IMR-90 (cell line): ENCODE measurements at regions not wholly inside any gene's neighbourhood (a gene's known extent, or its start where the extent isn't known, plus 50 kb on each side); places are given as distances from the start of the nearest gene placed in this dataset.

Experiments
- ATAC-seq: fragments of 200-7000 bp; cut with Tn5 transposase; 2 replicates; pipeline ENCODE4 v1.9.1; 2020; ENCODE audit warnings: low read depth, mild to moderate bottlenecking, moderate library complexity
- BruUV-seq: library from RNA; stranded (reverse); fragments of 400-500 nt; replicated peaks from 2 replicates; lab custom pipeline; 2021; lab: Mats Ljungman, UMichigan
- CTCF ChIA-PET: fragments of 300-600 bp; formaldehyde crosslinking; extraction: SDS; loops from one replicate; lab custom pipeline; 2021; ENCODE audit warnings: antibody characterized with exemption; lab: Yijun Ruan, JAX
- POLR2A ChIA-PET: fragments of 300-600 bp; sonication (Branson Sonifier 250); formaldehyde crosslinking; loops from one replicate; lab custom pipeline; 2022; ENCODE audit warnings: antibody characterized with exemption; ENCODE audit not compliant: unreplicated experiment; lab: Charles Lee
- DNase-seq: peaks from one replicate; pipeline ENCODE4 v3.0.0; 2013
- H2AFZ ChIP-seq: replicated peaks from 2 replicates; pipeline ENCODE3; 2013; ENCODE audit warnings: low read length, mild to moderate bottlenecking; ENCODE audit not compliant: poor library complexity
- H2AK5ac ChIP-seq: 2 replicates; pipeline ENCODE4 v1.6.1; 2013; ENCODE audit warnings: low read depth, low read length, inconsistent platforms
- H2AK9ac ChIP-seq: replicated peaks from 2 replicates; pipeline ENCODE3; 2013; ENCODE audit warnings: mild to moderate bottlenecking, low read depth, low read length, moderate library complexity; ENCODE audit not compliant: poor library complexity
- H2BK120ac ChIP-seq: 2 replicates; pipeline ENCODE4 v1.6.1; 2013; ENCODE audit warnings: low read depth, low read length, inconsistent platforms
- H2BK15ac ChIP-seq: 3 replicates; pipeline ENCODE4 v1.6.1; 2013; ENCODE audit warnings: low read depth, low read length, inconsistent platforms
- H2BK20ac ChIP-seq: 2 replicates; pipeline ENCODE4 v1.6.1; 2013; ENCODE audit warnings: low read depth, mild to moderate bottlenecking, inconsistent platforms, low read length, moderate library complexity
- H2BK5ac ChIP-seq: 2 replicates; pipeline ENCODE4 v1.6.1; 2013; ENCODE audit warnings: mild to moderate bottlenecking, low read depth, low read length, inconsistent platforms; ENCODE audit not compliant: poor library complexity, severe bottlenecking
- H3K14ac ChIP-seq: replicated peaks from 2 replicates; pipeline ENCODE4 v1.6.1; 2013; ENCODE audit warnings: low read depth, low read length, inconsistent platforms
- H3K18ac ChIP-seq: 2 replicates; pipeline ENCODE4 v1.6.1; 2013; ENCODE audit warnings: low read depth, low read length, control low read depth
- H3K23ac ChIP-seq: 2 replicates; pipeline ENCODE4 v1.6.1; 2013; ENCODE audit warnings: low read depth, low read length, inconsistent platforms
- H3K27ac ChIP-seq: 2 replicates; pipeline ENCODE4 v1.5.1; 2013; ENCODE audit warnings: mild to moderate bottlenecking, control low read depth, low read length; ENCODE audit not compliant: insufficient read depth
- H3K27me3 ChIP-seq: 2 replicates; pipeline ENCODE4 v1.6.1; 2013; ENCODE audit warnings: low read length; ENCODE audit not compliant: control insufficient read depth, insufficient read depth
- H3K36me3 ChIP-seq: 2 replicates; pipeline ENCODE4 v1.6.1; 2013; ENCODE audit warnings: low read length, mixed read lengths; ENCODE audit not compliant: control insufficient read depth, insufficient read depth
- H3K4ac ChIP-seq: 2 replicates; pipeline ENCODE4 v1.6.1; 2013; ENCODE audit warnings: low read depth, low read length, inconsistent platforms
- H3K4me1 ChIP-seq: 2 replicates; pipeline ENCODE4 v1.6.1; 2013; ENCODE audit warnings: low read length, mixed read lengths; ENCODE audit not compliant: control insufficient read depth, insufficient read depth
- H3K4me2 ChIP-seq: 2 replicates; pipeline ENCODE4 v1.6.1; 2013; ENCODE audit warnings: low read depth, mild to moderate bottlenecking, control low read depth, low read length, moderate library complexity
- H3K4me3 ChIP-seq: 2 replicates; pipeline ENCODE4 v1.5.1; 2013; ENCODE audit warnings: low read depth, mild to moderate bottlenecking, control low read depth, low read length, moderate library complexity; ENCODE audit not compliant: insufficient read depth
- H3K56ac ChIP-seq: 2 replicates; pipeline ENCODE4 v1.6.1; 2013; ENCODE audit warnings: low read length, inconsistent platforms; ENCODE audit not compliant: insufficient read depth; ENCODE audit errors: extremely low read depth
- H3K79me1 ChIP-seq, 2 experiments: 2 replicates each; pipeline ENCODE4 v1.6.1; 2013; ENCODE audit warnings: low read length in 2 of 2, inconsistent platforms in 1 of 2, low read depth in 1 of 2
- H3K9ac ChIP-seq: 2 replicates; pipeline ENCODE4 v1.6.1; 2013; ENCODE audit warnings: low read depth, low read length, control low read depth
- H3K9me1 ChIP-seq: 2 replicates; pipeline ENCODE4 v1.6.1; 2013; ENCODE audit warnings: low read length, inconsistent platforms; ENCODE audit not compliant: insufficient read depth
- H3K9me3 ChIP-seq: 2 replicates; pipeline ENCODE4 v1.6.1; 2013; ENCODE audit warnings: low read length; ENCODE audit not compliant: control insufficient read depth, insufficient read depth
- H4K20me1 ChIP-seq: 2 replicates; pipeline ENCODE4 v1.6.1; 2013; ENCODE audit warnings: low read length, inconsistent platforms; ENCODE audit not compliant: insufficient read depth
- H4K5ac ChIP-seq: 2 replicates; pipeline ENCODE4 v1.6.1; 2013; ENCODE audit warnings: mild to moderate bottlenecking, low read depth, low read length, control low read depth
- H4K8ac ChIP-seq, 2 experiments: 2 replicates each; pipeline ENCODE4 v1.6.1; 2013; ENCODE audit warnings: low read depth in 2 of 2, low read length in 2 of 2, control low read depth in 1 of 2, inconsistent platforms in 1 of 2
- H4K91ac ChIP-seq: 2 replicates; pipeline ENCODE4 v1.6.1; 2013; ENCODE audit warnings: low read depth, low read length, inconsistent platforms; ENCODE audit not compliant: insufficient read depth
- BHLHE40 ChIP-seq: fragments of 150-350 bp; IDR thresholded peaks from 2 replicates; pipeline ENCODE4 v1.6.1; 2016; ENCODE audit warnings: mild to moderate bottlenecking, low read depth, low read length
- CEBPB ChIP-seq: IDR thresholded peaks from 2 replicates; pipeline ENCODE4 v1.6.1; 2012; ENCODE audit warnings: low read depth, low read length, improper control_type of control experiment
- CHD1 ChIP-seq: IDR thresholded peaks from 2 replicates; pipeline ENCODE4 v1.6.1; 2012; ENCODE audit warnings: low read depth, low read length, improper control_type of control experiment
- CTCF ChIP-seq: conservative IDR thresholded peaks from 2 replicates; pipeline ENCODE4 v1.5.1; 2012; ENCODE audit warnings: mild to moderate bottlenecking, low read depth, low read length, improper control_type of control experiment
- ELK1 ChIP-seq: fragments of 150-350 bp; IDR thresholded peaks from 2 replicates; pipeline ENCODE4 v1.6.1; 2016; ENCODE audit warnings: low read depth, mild to moderate bottlenecking, low read length, moderate library complexity, borderline replicate concordance
- FOS ChIP-seq: fragments of 150-350 bp; IDR thresholded peaks from 2 replicates; pipeline ENCODE4 v1.6.1; 2016; ENCODE audit warnings: low read depth, low read length
- MAFK ChIP-seq: IDR thresholded peaks from 2 replicates; pipeline ENCODE4 v1.6.1; 2012; ENCODE audit warnings: low read depth, low read length, improper control_type of control experiment
- MAZ ChIP-seq: IDR thresholded peaks from 2 replicates; pipeline ENCODE4 v1.6.1; 2012; ENCODE audit warnings: low read depth, mild to moderate bottlenecking, low read length, improper control_type of control experiment, moderate library complexity, borderline replicate concordance
- MXI1 ChIP-seq: IDR thresholded peaks from 2 replicates; pipeline ENCODE4 v1.6.1; 2012; ENCODE audit warnings: low read depth, mild to moderate bottlenecking, low read length, moderate library complexity, borderline replicate concordance
- NFE2L2 ChIP-seq: fragments of 150-350 bp; IDR thresholded peaks from 2 replicates; pipeline ENCODE4 v1.6.1; 2016; ENCODE audit warnings: low read depth, mild to moderate bottlenecking, low read length
- POLR2A ChIP-seq: IDR thresholded peaks from 2 replicates; pipeline ENCODE4 v1.6.1; 2012; ENCODE audit warnings: mild to moderate bottlenecking, low read depth, low read length
- RAD21 ChIP-seq: IDR thresholded peaks from 2 replicates; pipeline ENCODE4 v1.6.1; 2012; ENCODE audit warnings: low read length, improper control_type of control experiment
- RCOR1 ChIP-seq: IDR thresholded peaks from 2 replicates; pipeline ENCODE4 v1.6.1; 2012; ENCODE audit warnings: mild to moderate bottlenecking, low read length, improper control_type of control experiment; ENCODE audit not compliant: insufficient replicate concordance
- RFX5 ChIP-seq: IDR thresholded peaks from 2 replicates; pipeline ENCODE4 v1.8.0; 2012; ENCODE audit warnings: low read depth, mild to moderate bottlenecking, low read length, moderate library complexity
- SMC3 ChIP-seq: fragments of 150-350 bp; IDR thresholded peaks from 2 replicates; pipeline ENCODE4 v1.6.1; 2016; ENCODE audit warnings: low read depth, mild to moderate bottlenecking, antibody characterized with exemption, low read length, moderate library complexity
- USF2 ChIP-seq: fragments of 150-350 bp; IDR thresholded peaks from 2 replicates; pipeline ENCODE4 v1.6.1; 2017; ENCODE audit warnings: mild to moderate bottlenecking, antibody characterized with exemption, low read length, low read depth
- WGBS, 2 experiments: methylation state at CpG; one replicate each; pipeline versions ENCODE4 v1.1.5 to v1.1.7; 2013; ENCODE audit warnings: missing lambda C conversion rate in 2 of 2; ENCODE audit not compliant: insufficient read length in 1 of 2; ENCODE audit errors: extremely low coverage in 2 of 2; 5-methylcytosine and 5-hydroxymethylcytosine counted together
- dilution Hi-C: fragments of 300-500 bp; cut with HindIII; formaldehyde crosslinking; loops from one replicate; pipeline ENCODE4 v1.14.3; 2018; ENCODE audit warnings: low sequenced_read_pairs; ENCODE audit not compliant: unreplicated experiment
- in situ Hi-C: fragments of 300-500 bp; cut with MboI; formaldehyde crosslinking; loops from 3 replicates; pipeline ENCODE4 v1.14.3; 2019; ENCODE audit warnings: low sequenced_read_pairs, inconsistent platforms, mixed read lengths
- intact Hi-C: fragments of 100-400 bp; cut with micrococcal nuclease; formaldehyde crosslinking; loops from 2 replicates; pipeline ENCODE4 v1.10.0; 2022

GRCh38 chr6:91877994-91878393, 1291.1 kb upstream of the MAP3K7 start:
- CTCF ChIA-PET = no interaction called here
- TF ChIP-seq RFX5 = no peak
- TF ChIP-seq RAD21 = no peak
- no peak for TF ChIP-seq FOS
- no peak for TF ChIP-seq CTCF
- TF ChIP-seq MAZ = no peak
- no peak for TF ChIP-seq ELK1
- TF ChIP-seq RCOR1 = no peak
- TF ChIP-seq CEBPB = no peak
- TF ChIP-seq SMC3 = no peak
- no peak for TF ChIP-seq POLR2A
- TF ChIP-seq MAFK = no peak
- no peak for TF ChIP-seq CHD1
- TF ChIP-seq USF2 = no peak
- TF ChIP-seq NFE2L2 = no peak
- no peak for TF ChIP-seq MXI1
- TF ChIP-seq BHLHE40 = no peak
- H3K9ac ChIP-seq = no peak overlapping the region
- no peak overlapping the region for H2BK15ac ChIP-seq
- intact Hi-C loops = no loop called here
- no peaks in the 10 kb centered on the region for H4K20me1 ChIP-seq
- H3K18ac ChIP-seq = no peak overlapping the region
- H3K56ac ChIP-seq = no peak overlapping the region
- no peak overlapping the region for H2AFZ ChIP-seq
- dilution Hi-C loops = no loop called here
- H3K9me3 ChIP-seq = no peaks in the 10 kb centered on the region
- H3K9me1 ChIP-seq = no peaks in the 10 kb centered on the region
- BruUV-seq = no TSS peak
- H3K4me2 ChIP-seq = no peak overlapping the region
- no peak for DNase-seq
- H3K36me3 ChIP-seq = no peaks in the 10 kb centered on the region
- H3K23ac ChIP-seq = no peak overlapping the region
- no peak overlapping the region for H3K14ac ChIP-seq
- H3K27me3 ChIP-seq = no peaks in the 10 kb centered on the region
- H3K4me3 ChIP-seq = no peak overlapping the region
- no peak overlapping the region for H4K5ac ChIP-seq
- no peak overlapping the region for H4K91ac ChIP-seq
- no peak overlapping the region for H2BK120ac ChIP-seq
- POLR2A ChIA-PET = no interaction called here
- no peak overlapping the region for H3K27ac ChIP-seq
- H2AK9ac ChIP-seq = no peak overlapping the region
- no peak overlapping the region for H4K8ac ChIP-seq
- no peak overlapping the region for H2BK20ac ChIP-seq
- H2BK5ac ChIP-seq = no peak overlapping the region
- no peaks in the 10 kb centered on the region for H3K4me1 ChIP-seq
- in situ Hi-C loops = no loop called here
- no peak overlapping the region for H3K4ac ChIP-seq
- WGBS, 2 experiments = no CpG with 5 or more reads among the region's 1 CpG
- H2AK5ac ChIP-seq = no peak overlapping the region
- H3K79me1 ChIP-seq = no peaks in the 10 kb centered on the region
- ATAC-seq = no peak
